Stimulated activated naive CD4-positive, alpha-beta T cell (primary cell): ENCODE measurements at regions not wholly inside any gene's neighbourhood (a gene's known extent, or its start where the extent isn't known, plus 50 kb on each side); places are given as distances from the start of the nearest gene placed in this dataset.
"Not testable (repeated sequence)": the region's sequence is repeated elsewhere in the genome, so short reads cannot be mapped to it uniquely, and the experiment has no call there.

ENCODE experiments used
- DNase-seq, 6 experiments: peaks; one replicate each; lab custom pipeline; 2025; lab: John Stamatoyannopoulos, UW

GRCh38 chr10:100662067-100662466, 83.3 kb upstream of the PAX2 start:
- no peak for DNase-seq

DNA sequence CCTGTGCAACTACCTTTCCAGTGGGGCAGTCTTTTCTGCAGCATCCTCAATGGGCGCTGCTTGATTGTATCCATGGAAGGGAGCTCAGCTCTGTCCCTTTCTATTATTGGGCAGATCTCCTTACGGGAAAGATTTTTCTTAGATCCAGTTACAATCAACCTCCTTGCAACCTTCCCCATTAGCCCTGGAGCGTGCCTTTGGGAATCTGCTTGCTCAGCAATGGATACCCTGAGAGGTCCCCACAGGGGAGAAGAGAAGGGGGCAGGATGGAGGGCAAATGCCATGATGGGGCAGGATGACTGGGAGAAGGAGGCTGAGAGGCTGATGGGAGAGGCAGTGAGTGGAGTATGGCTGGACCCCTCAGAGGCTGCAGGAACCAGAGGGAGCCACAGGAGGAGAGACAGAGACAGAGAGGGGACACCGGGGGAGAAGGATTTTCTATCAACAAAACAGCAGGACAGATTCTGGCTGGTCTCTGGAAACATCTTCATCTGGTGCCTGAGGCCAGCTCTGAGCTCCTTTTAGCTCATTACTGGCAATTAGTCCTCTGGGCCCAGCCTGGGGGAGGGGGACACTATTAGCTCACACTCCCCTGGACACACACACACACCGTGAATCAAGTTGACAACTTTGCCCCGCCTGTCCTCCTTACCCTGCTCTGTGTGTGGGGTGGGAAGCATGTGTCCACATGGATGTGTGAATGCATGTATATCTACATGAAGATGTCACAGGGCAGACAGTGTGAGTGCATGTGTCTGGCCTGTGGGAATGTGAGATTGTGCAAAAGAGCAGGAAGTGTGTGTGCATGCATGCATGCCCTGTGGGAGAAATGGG, 80.8 kb upstream of the PAX2 start:
- DNase-seq: no peak

GRCh38 chr10:100666634-100667033, 78.7 kb upstream of the PAX2 start:
- DNase-seq: not testable (repeated sequence)

- DNase-seq: no peak
These were observed 75.8 kb upstream of the PAX2 start for GRCh38 chr10:100669616-100670015.

GRCh38 chr10:100670368-100670767, 75.0 kb upstream of the PAX2 start:
- DNase-seq: no peak

- peak in 4 of 6 experiments; percentile 13 to 41 (median 31) for DNase-seq
These were observed 74.4 kb upstream of the PAX2 start for GRCh38 chr10:100670828-100671479.

DNA sequence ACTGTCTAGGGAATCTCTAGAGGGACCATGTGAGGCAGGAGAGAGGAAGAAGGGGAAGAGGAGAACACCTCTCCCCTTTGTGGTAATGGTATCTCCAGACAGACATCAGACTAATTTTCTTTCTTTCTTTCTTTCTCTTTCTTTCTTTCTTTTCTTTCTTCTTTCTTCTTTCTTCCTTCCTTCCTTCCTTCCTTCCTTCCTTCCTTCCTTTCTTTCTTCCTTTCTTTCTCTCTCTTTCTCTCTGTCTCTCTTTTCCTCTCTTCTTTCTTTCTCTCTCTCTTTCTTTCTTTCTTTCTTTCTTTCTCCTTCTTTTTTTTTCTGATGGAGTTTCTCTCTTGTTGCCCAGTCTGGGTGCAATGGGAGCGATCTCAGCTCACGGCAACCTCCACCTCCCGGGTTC, 73.2 kb upstream of the PAX2 start:
- no peak for DNase-seq

DNA sequence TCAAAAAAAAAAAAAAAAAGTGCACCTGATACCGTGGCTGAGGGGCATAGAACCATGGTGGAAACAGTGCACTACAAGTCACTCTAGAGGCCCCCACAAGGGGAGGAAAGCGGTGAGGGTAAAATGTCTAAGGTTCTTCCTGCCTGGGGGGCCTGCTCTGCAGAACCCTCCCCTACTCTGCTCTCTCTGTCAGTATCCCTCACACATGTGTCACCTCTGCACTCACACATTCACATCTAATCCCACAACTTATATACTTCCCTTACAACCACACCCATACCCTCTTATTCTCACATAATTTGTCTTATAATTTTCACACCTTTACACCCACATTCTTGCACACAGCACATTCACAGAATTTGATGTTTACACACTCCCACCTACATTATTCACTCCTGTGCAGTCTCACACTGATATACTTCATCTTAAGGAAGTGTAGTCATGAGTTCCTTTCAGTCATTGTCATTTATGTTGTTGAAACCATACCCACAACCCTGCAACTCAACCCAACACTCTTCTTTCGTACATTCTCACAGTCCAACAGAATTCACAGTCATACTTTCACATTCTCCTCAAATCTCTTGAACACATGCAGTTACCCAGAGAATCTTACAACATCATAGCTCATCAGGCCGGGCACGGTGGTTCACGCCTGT, 68.0 kb upstream of the PAX2 start:
- DNase-seq: no peak

DNA sequence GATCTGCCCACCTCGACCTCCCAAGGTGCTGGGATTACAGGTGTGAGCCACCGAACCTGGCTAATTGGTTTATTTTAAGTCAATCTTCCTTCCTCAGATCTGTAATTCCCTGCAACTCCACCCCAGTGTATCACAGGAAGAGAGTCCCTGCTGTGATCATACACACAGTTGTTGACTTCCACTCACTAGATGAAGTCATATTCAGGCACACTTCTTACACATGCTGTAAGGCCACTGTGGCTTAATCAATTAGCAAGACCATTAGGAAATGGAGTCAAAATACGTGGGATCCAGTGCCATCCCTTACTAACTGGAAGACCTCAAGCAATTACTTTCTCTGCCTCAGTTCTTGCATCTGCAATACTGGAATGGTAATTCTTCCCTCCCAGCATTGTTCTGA, 66.1 kb upstream of the PAX2 start:
- DNase-seq: no peak

DNA sequence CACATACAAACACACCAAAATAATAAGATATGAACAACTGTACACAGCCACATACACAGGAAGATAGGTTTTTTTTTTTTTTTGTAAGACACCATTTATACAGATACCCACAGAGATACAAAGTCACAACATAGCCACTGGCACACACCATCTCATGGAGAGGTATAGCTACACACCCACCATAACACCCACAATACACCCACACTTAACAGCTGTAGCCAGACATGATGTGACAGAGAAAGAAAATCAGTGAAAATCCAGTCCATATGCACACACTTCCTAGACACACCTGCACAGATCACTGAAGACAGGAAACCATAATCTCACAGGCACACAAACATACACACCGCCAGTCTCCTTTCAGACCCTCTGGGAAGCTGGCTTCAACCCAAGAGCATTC, 62.4 kb upstream of the PAX2 start:
- no peak for DNase-seq

DNA sequence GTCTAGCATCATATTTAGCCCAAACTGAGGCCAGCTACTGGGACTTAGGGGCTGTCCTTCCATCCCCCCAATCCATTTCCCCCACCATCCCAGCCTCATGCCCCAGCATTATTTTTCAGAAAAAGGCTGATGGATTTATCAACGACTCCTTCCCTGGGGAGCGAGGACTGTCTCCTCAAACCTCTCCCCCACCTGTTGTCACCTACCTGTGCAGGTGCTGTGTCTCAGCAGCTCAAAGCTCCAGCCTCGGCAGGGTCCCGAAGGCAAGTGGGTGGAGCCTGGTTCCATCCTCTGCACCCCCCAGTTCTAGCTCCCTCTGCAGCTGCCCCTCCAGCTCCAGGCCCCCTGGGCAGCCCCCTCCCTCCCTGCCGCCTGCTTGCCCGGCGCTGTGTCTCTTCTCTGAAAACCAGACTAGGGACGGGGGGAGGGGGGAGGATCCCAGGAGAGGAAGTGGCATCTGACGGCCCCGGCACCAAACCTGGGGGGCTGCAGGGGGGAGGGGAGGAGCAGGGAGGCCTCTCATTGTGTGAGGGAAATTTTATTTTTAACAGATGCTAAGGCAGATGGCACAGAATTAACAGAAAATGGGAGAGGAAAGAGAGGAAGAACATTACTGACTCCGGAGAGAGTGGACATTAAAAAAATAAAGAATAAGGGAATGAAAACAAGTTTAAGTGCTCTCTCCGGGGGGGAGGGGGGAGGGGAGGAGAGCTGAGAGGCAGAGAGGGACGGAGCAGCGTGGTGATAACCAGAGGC, 61.7 kb upstream of the PAX2 start:
- DNase-seq: no peak

GRCh38 chr10:100684688-100685235, 60.6 kb upstream of the PAX2 start:
- DNase-seq: no peak

DNA sequence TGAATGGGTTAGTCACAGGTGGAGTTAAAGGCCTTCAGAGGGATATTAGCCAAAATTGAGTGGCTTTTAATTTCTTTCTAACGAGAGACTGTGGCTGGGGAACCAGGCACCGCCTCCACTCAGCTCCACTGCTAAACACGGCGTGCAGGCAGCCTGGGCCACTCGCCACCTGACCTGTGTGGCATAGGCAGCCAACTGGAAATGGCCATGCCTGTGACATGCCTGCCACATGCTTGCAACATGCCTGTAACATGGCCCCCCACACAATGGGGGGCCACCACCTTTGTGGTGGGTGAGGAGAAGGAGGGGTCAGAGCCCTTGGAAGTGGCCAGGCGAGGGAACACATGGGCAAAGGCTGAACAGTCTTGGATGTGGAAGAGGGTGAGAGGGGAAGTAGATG, 60.1 kb upstream of the PAX2 start:
- no peak for DNase-seq

DNA sequence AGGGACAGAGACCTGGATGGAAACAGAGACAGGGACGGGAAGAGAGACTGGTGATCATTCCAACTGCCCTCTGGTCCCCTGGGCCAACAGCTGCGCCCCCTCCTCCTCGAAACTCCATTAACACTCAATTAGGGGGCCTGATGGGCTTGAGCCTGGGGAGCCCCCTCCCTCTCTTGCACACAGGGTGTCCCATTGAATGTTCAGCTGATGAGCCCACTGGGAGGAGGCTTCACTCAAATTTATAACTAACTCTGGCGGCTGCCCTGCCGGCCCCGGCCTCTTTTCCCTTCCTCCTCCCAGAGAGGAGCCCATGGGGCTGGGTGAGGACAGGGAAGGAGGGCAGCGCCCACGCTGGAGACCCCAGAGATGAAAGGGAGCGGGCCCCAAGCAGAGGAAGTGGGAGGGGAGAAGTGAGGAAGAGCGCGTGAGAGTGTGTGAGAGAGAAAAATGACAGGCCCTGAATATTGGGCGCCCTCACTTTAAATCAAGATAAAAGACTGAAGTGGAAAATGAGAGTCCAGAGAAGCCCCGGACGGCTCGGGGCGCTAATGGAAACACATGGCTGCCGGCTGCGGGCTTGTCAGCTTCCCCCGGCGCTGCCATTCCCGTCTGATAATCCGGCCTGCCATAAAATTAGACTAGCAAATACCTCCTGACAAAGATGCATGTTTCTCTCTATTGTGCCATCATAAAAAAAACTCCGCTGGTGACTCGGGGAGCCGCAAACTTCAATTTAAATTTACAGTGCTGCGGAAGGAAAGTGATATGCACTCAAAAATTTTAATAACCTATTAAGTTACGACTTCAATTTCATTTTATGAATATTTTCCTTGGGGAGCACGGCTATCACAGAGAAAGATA, 58.0 kb upstream of the PAX2 start:
- DNase-seq: no peak

GRCh38 chr10:100688201-100688600, 57.2 kb upstream of the PAX2 start:
- DNase-seq: no peak

GRCh38 chr10:100693821-100694220, 51.6 kb upstream of the PAX2 start:
- DNase-seq: no peak
